Activated CD4-positive, CD25-positive, alpha-beta regulatory T cell treated with anti-CD3 and anti-CD28 coated beads, Interleukin-2, amount 50 U/mL, for 24 hours (primary cell): ENCODE measurements at regions not wholly inside any gene's neighbourhood (a gene's known extent, or its start where the extent isn't known, plus 50 kb on each side); places are given as distances from the start of the nearest gene placed in this dataset.

ENCODE experiments used
- ATAC-seq, 2 donors: fragments of 150-1000 bp; cut with Tn5 transposase; one replicate each; pipeline ENCODE4 v1.10.0; 2021; ENCODE audit warnings: mild to moderate bottlenecking in 1 of 2, moderate library complexity in 1 of 2

DNA sequence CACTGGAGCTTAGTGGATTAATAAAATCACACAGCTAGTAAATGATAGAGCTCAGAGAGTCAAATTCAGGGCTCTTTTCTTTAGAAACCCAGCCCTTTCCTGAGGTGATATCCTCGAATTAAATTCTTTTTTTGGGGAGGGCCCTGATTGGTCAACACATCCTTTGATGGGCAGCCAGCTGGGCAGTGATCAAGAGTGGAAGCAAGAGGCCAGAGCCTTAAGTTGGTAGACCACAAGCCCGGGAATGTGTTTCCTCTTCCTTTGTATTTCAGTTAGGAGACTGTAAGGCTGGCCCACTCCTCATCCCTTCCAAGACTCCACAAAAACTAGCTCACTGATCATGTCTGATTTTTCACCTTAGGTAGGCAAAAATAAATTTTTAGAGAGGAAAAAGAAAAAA lies 640.5 kb downstream of the DHX35 start:
- ATAC-seq, result no peak

DNA sequence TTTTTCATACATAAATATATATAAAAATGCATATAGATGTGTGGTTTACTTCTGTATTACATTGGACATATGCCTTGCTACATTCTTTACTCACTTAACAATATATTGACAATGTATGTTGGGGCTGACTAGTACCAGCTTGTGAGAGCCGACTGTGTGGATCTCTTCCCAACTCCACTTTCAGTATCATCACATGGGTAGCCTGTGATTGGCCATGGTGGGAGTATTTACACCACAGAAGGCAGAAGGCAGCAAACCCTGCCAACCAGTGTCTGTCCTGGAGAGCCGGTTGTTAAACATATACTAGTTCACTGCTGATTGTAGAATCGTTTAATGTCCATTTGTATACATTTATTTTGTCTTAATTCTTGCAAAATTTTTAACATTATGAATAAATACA lies 638.7 kb downstream of the DHX35 start:
- ATAC-seq, result no peak

DNA sequence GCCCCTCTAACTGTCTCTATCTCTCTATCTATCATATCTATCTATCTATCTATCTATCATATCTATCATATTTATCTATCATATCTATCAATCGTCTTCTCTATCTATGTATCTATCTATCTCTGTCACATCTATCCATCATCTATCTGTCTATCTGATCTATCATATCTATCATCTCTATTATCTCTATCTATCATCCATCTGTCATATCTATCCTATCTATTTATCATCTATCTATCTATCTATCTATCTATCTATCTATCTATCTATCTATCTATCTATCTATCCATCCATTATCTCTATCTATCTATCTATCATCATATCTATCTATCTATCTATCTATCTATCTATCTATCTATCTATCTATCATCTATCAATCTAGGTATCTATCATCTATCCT lies 638.0 kb downstream of the DHX35 start:
- ATAC-seq, result no peak

DNA sequence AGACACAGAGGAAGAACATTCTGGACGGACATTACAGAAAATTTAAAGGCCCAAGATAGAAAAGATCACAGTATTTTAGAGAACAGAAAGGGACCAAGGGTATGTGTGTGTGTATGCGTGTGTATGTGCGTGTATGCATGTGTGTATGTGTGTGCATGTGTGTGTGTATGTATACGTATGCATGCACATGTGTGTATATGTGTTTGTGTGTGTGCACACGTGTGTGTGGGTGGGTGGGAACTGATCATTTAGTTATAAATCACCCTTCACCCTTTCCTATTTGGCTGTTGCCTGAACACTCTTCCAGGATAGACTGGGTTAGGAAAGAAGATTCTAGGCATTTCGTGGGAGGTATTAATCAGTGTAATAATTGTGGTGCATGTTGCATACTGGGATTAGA lies 634.4 kb downstream of the DHX35 start:
- no peak for ATAC-seq

GRCh38 chr20:39592371-39592770 lies 630.2 kb downstream of the DHX35 start:
- no peak for ATAC-seq

DNA sequence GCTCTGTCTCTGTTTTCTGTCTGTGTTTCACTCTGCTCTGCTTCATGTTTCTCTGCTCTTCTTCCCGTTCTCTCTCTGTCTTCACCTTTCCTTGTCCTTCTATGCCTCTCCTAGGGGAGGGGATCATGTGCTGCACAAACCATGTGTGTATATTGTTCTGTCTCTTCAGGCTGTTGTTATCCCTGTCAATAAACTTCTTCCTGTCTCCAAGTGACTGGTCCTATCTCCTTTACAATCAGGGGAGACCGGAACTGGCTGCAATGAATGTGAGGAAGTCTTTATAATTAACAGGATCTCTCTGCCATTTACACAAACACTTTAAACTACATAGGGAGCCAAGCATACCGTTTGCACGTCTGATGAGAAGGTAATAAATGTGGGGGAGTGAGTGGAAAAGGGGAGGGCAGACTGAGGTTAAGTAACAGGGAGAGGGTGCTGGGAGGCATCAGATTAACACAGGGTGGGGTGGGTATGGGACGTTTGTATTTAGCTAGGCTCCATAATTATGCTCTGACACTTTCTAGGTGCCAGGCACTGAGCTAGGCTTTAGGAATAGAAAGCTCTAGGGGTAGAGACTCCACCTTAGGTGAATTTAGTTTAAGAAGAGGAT lies 626.1 kb downstream of the DHX35 start:
- no peak for ATAC-seq

- no peak for ATAC-seq
These were observed 618.9 kb downstream of the DHX35 start for GRCh38 chr20:39581034-39581433.

- ATAC-seq, result no peak
These were observed 614.6 kb downstream of the DHX35 start for GRCh38 chr20:39576771-39577170.

DNA sequence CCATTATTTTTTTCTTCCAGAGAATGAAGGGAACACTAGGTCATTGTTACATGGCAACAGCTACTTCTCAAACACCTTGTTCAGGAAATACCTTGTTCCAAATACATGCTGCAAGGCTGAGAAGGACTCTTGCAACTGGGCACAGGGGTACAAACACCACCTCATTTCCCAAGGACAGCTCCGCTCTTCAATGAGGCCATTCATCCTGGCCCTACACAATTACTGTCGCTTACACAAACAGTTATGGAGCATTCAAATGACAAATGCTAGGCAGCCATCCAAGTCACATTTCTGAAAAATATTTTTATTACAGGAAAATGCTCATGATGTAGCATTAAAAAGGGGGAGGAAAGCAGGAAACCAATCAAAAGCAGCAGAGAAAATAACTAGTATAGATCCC lies 611.9 kb downstream of the DHX35 start:
- ATAC-seq, result no peak

GRCh38 chr20:39571171-39571570 lies 609.0 kb downstream of the DHX35 start:
- ATAC-seq, result no peak

DNA sequence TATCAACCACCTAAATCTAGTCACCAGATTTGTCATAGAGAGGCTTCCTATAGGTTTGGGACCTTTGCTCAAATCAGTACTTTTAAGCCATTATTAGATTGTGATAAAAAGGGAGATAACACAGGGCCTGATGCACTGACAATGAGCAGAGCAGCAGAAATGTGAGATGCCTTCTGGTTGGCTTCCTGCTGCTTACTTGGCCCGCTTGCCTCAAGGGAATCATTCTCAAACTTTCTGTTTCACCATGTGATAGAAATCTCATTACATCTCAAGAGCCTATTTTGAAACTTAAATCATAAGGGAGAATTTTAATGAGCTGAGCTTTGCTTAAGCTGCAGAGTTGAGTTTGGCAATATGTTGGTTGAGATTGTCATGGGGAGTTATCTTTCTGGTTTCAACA lies 606.0 kb downstream of the DHX35 start:
- ATAC-seq, result no peak

DNA sequence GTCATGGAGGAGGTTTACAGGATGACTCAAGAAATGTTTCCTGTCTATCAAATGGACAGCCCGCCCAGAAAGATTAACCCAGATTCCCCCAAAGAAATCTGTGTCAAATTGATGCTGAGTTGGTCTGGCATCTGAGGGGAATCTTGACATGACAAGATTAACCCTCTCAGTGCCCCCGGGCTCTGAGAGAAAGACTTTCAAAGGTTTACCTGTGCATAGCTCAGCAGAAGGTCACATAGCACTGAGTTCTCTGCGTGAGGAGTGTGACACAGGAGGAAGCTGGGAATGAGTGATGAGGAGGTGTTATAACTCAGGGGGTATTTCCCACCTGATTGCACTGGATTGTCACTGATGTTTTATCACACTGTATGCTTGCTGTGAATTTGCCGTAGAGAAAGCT lies 601.2 kb downstream of the DHX35 start:
- peak; percentile 46 to 62 for ATAC-seq

DNA sequence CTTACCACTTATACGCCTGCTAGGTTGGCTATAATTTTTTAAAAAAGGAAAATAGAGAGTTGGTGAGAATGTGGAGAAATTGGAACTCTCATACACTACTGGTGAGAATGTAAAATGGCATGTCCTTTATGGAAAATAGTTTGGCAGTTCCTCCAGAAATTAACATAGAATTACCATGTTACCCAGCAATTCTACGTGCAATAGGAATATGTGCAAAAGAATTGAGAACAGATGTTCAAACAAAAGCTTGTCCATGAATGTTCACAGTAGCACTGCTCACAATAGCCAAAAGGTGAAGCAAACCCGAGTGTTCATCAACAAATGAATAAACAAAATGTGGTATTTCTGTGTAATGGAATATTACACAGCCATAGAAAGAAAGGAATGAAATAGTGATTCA lies 592.2 kb downstream of the DHX35 start:
- ATAC-seq, result no peak

- no peak for ATAC-seq
These were observed 591.0 kb downstream of the DHX35 start for GRCh38 chr20:39553120-39553519.

GRCh38 chr20:39549733-39550132 lies 587.6 kb downstream of the DHX35 start:
- ATAC-seq, result no peak

DNA sequence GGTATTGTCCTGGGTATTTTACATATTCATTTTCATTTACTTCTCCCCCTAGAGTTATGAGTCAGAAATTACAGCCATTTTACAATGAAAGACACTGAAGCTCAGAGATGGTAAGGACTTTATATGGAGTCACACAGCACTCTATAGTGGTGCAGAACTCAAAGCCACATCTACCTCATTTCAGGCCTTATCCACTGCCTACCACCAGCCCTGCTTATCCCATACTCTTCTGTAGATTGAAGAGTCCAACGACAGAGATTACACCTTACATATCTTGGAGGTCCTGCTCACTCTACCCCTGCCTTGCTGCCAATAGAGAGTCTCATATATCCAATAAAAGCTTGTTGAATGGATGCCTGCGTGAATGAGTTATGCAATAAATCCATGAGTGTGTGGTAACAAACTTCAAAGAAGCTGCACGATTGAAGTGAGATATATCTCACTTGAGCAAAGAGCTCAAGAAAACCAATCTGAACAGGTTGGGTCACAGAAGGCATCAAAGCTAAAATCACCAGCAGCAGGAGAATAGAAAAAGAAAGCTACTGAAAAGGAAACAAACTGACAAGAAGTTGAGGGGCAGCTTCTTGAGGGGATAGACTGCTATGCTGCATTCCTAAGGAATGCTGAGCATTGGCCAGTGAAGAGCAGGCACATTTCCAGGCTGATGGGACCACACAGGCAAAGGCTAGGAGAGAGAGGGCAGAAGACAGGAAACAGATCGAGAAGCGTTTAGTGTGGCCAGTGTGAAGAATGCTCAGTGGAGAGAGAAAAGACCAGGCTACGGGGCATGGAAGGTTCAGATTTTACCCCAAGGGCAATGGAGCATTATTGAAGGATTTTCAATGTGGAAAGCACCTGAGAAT lies 585.6 kb downstream of the DHX35 start:
- ATAC-seq, result no peak

DNA sequence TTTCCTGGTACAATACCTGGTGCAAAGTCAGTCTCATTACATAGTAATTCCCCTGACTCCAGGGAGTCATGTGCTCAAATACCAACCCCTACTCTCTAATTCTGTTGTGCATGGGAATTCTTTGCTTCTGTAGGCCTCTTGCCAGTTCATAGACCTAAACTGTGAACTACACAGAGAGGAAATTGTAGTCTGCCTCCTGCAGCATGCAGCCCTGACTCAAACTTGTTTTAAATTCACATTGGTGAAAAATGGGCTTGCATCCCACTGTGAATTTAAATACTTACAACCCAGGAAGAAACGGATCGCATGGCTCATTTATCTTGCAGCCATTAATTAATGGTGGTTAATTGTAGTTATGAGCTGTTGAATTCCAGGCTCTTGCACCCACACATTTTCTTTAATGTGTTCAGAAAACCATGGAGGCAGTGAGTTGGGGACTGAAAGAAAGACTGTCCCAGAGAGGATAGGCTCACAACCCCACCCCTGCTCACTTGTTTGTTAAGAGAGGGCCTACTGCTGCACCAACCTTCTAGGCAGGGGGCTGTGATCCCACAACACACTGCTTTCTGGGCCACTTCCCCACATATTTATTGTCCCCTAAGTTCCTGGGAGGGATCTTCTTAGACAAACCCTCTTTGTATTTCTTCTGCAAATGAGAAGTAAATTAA lies 579.1 kb downstream of the DHX35 start:
- ATAC-seq, result no peak

GRCh38 chr20:39538317-39538716 lies 576.2 kb downstream of the DHX35 start:
- ATAC-seq, result no peak

DNA sequence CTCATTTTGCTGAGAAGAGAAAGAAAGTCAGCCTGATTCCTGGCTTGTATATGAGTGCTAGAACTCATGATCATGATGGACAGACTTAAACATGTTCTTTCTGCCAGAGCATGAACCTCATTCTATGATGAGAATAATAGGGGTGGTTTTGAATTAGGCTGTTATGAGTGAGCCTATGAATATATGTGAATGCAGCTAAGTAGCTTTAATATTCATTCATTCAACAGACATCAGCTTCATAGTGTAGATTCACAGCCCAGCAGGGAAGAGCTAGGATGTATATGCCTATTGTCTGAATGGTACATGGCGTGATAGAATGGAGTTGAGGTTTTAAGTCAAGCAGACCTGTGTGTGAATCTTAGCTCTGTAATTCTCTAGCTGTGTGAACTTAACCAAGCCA lies 573.2 kb downstream of the DHX35 start:
- ATAC-seq, result no peak

DNA sequence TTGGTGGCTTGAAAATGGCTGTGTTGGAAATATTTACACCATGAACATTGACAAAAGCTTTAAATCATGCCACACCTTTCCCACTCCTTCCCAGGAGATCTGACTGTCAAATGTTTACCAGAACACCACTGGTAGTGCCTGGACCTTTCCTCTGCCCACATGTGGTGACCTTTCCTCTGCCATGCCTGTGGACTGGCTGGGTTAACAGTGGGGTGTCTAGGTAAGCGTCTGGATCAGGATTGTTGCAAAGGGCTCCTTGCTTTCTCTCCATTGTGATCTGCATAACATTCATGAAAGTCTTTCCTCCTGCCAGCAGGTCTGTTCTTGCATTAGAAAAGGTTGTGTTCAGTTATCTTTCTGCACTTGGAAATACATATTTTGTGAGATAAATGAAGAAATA lies 572.7 kb downstream of the DHX35 start:
- ATAC-seq, result no peak

DNA sequence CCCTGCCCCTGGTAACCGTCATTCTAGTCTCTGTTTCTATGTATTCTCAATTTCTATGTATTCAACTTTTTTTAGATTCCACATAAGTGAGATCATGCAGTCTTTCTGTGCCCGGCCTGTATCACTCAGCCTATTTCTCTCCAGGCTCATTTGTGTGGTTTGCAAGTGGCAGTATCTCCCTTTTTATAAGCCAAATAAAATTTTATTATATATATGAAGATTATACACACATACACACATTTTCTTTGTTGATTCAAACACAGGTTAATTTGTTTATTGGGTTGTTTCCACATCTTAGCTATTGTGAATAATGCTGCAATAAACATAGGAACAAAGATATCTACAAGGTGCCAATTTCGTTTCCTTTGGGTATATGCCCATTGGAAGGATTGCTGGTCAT lies 571.7 kb downstream of the DHX35 start:
- no peak for ATAC-seq

- ATAC-seq, result no peak
These were observed 570.1 kb downstream of the DHX35 start for GRCh38 chr20:39532205-39532604.

DNA sequence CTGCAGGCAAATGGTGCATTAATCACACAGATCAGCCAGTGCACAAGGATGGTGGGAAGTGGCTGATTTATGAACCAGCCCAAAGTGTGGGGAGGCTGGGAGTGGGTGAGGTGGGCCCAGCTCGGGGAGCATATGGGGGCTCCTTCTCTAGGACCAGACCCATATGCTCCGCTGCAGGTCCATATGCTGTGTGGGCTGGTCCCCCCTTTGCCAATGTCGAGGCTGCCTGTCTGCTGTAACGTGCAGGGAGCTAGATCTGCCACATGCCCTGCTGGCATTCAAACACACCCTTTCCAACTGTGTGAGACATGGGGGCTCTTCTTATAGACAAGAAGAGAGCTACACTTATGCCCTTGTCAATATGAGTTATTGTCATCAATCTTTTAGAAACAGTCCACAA lies 566.3 kb downstream of the DHX35 start:
- no peak for ATAC-seq

GRCh38 chr20:39524371-39524911 lies 562.3 kb downstream of the DHX35 start:
- no peak for ATAC-seq
